ENCODE measurements at regions not wholly inside any gene's neighbourhood (a gene's known extent, or its start where the extent isn't known, plus 50 kb on each side); places are given as distances from the start of the nearest gene placed in this dataset.

DNA sequence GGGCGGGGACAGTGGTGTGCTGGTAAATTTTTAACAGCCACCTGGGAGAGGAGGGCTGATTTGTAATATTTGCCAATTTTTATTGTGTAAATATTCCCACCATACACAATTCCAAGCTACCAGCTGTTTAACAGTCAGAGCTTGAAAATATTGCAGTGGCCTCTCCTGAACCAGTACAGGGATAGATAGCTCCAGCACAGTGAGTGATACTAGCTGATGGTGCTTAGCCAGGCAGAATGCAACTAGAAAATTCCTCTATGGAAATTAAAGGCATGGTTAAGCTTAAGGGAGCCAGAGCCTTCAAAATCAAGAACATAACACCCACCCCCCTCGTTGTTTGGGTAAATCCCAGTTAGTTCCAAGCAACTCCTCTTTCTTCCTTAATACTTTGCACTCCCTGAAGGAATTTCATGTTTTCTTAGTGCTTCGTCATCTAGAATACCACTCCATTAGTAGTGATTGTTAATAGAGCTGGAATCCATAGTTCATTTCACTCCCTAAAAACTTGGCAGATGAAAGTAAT lies 96.6 kb downstream of the CYB561 start:
- DNase-seq: no peak

DNA sequence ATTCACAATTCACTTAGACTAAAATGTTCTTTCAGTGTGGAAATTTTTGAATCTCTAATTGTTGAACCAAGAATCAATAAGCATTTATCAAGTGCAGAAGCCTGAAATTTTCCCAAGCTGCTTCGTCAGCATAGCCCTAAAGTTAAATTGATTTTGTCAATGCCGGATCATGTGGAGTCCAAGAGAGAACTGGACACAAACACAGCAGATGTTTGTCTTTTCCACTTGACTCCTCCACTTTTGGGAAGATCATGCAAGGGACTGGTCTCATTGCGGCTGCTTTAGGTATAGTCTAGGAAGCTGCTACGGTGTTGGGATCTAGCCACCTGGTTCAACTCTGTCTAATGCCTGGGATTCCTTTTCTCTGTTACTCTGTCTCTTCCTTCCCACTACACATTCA lies 95.7 kb downstream of the CYB561 start:
- no peak for DNase-seq

DNA sequence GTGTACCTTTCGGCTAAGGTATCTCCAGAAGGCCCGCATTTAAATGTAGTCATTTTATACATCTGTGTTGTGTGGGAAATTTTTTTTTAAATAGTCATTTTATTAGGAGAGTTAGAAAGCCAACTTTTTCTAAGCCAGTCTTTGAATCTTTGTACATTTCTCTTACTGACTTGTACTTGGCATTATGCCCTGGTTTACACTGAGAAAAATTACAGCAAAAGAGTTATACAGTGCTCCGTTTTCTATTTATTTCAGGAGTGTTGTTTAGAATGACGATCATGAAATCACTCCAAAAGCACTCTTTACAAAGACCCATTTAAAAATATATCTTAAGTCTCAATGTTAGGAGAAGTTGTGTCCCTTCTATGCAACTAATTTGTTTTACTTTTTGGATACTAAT lies 91.8 kb downstream of the CYB561 start:
- DNase-seq: no peak

DNA sequence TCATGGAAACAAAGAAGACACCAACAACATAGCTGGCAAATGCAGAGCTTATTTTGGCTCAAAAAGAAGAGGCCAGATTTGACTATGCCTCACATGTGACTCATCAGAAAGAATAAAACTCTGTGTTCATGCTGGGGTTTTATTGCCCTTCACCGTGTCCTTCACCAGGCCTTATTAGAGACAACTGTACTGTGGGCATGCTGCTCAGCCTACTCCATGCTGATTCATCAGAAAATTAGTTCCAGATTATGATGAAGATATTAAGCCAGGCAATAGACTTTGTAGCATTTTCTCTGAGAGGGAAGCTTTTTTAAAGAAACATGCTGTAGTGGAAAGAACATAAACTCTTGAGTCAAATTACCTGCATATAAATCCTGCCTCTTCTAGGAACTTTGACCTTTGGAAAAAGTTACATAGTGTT lies 89.8 kb downstream of the CYB561 start:
- no peak for DNase-seq

DNA sequence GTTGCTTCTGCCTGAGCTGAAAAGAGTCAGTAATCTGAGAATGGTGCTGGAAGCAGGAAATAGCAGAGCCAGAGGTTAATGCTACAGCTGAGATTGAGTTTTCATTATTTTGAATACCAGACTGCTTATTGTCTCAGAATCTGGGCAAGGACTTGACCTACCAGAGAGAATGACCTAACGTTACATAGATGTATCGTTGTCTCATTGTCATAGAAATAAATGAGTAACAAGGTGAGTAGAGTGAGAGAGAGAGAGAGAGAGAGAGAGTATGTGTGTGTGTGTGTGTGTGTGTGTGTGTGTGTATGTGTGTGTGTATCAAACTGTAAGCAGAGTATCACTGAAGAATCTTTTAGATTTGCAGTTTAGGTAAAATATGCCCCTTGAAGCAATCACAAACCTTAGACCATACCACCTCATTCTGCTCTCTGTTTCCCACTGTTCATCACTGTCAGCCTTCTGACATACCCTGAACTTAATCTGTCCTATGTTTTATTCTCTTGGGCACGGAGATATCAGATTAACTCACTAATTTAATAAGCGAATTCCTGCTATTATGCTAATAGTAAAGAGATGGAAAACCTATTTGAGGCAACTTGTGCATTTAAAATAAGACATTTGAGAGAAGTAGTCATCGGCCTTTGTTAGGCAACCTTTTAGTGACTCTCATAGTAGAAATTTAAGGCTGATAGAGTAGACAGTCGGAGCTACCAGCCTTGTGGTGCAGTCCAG lies 87.8 kb downstream of the CYB561 start:
- DNase-seq: no peak

DNA sequence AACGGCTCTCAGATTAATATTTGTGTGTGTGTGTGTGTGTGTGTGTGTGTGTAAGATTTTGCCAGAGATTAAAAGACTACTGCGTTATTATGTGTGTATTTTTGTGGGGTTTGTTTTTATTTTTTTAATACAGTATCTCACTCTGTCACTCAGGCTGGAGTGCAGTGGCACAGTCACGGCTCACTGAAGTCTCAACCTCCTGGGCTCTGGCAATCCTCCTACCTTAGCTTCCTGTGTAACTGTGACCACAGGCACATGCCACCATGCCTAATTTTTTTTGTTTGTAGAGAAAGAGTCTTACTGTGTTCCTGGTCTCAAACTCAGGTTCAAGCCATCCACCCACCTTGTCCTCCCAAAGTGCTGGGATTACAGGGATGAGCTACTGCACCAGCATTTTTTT lies 87.2 kb downstream of the CYB561 start:
- DNase-seq: no peak

DNA sequence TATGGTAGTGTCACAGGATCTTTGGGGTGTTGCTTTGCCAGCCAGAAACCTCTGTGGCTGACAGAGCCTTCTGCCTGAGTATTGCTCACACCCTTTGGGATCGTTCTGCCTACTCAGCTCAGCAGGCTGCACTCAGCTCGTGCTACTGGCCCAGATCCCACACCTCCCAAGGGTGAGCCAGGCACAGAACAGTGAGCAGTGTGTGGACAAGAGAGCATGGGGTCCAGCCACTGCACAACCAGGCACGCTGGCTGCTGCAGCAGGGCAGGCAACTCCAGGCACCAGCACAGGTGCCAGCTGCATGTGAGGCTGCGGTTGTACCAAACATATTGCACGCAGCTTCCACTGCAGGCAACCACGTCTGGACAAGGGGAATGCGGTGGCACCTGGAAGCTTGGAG lies 84.9 kb downstream of the CYB561 start:
- DNase-seq: no peak

DNA sequence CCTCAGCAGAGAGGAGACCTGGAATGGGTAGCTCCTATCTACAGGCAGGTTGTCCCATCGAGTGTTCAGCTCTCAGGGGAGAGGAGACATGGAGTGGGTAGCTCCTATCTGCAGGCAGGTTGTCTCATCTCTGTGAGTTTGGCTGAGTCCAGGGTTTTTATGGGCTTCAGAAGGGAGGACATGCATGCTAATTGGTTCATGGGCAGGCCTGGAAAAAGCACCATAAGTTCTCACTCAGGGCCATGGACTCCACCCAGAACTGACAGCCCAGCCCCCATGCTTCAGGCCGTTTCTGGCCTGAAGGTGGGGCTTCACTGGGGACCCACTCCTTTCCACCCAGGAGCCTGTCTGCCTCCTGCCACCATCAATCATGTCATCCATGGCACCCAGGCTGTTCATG lies 84.0 kb downstream of the CYB561 start:
- no peak for DNase-seq

DNA sequence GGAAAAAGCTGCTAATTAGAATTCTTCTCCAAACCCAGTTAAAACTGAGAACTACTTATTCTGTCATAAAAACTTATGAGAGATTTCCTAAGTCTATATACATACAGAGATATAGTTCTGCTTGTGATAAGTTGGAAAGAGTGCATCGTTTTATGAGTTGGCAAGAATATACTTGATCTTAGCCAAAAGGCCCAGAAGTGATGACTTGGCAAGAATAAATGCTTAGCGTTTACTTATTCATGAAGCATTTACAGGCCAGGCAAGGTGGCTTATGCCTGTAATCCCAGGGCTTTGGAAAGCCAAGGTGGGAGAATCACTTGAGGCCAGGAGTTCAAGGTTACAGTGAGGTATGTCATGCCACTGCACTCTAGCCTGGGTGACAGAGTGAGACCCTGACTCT lies 81.7 kb downstream of the CYB561 start:
- no peak for DNase-seq

DNA sequence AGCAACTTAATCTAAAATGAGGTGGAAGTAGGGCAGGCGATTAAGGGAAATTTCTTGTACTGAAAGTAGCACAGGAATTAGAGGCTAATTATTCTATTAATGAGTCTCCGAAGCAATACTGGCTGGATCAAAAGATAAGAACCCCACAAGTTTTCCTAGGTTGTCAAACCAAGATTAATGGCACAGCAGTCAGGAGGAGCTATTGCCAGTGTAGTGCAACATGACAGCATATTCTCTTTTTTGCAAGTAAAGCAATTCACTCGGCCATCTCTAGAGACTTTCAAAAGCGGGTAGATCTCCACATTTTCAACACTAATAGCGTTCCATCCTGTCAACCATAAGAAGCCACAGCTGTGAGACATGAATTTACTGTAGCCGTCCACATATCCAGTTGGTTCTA lies 81.2 kb downstream of the CYB561 start:
- DNase-seq: no peak

DNA sequence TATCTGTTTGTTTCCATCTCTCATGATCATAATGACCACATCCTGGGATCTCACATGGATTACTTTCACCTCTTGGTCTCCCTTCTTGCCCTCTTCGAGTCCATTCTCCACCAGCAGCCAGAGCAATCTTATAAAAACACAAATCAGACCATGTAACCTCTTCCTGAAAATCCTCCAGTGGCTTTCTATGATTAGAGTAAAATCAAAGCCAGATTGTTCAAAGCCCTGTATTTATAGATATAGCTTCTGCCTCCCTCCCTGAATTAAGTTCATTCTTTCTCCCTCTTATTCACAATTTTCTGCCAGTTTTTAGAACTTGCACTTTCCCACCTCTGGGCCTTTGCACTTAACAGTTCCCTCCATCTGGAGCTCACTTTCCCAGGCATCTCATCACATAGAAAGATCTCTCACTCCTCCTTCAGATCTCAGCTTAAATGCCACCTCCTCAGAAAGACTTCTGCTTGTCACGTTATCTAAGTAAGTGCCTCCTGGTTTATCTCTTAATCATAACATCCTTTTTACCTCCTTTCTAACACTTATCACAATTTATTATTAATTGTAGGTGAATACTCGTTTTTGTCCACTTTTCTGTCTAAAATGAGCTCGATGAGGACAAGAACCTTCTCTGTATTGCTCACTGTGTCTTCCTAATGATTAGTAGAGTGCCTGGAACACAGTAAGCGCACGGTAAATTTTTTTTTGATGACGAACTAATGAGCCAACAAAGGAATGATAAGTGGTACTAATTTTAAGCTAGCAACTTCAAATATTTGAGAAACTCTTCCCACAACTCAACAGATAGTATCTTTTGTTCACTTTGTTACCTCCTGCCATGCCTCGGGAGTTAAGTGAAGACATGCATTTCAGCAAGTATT lies 80.5 kb downstream of the CYB561 start:
- DNase-seq: no peak

DNA sequence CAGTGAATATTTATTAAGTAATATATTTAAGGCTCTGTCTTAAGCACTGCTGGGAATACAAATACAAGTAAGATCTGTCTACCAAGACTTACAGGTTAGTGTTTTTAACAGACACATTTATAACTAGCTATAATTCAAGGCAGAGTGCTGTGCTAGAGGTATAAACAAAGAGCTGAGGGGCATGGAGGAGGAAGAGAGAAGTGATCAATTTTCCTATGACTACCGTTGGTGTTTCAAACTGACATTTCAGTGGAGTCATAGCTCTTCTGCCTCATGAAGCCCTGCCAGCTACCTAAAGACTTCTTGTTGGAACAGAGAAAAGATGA lies 79.9 kb downstream of the CYB561 start:
- DNase-seq: no peak

DNA sequence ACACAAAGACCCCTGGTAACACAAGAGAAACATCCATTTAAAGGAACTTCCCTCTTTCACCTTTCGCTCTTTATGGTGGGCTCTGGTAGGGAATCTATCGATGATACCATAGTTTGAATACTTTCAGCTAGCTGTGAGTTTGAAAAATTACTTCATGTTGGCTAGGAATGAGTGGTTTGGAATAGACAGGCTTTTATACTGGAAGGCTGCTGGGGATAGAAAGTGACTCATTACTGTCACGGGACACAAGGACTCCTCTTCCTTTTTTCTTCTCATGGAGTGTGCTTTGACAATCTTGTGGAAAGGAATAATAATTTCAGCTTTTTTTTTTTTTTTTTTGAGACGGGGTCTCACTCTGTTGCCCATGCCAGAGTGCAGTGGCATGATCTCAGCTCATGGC lies 76.9 kb downstream of the CYB561 start:
- no peak for DNase-seq

DNA sequence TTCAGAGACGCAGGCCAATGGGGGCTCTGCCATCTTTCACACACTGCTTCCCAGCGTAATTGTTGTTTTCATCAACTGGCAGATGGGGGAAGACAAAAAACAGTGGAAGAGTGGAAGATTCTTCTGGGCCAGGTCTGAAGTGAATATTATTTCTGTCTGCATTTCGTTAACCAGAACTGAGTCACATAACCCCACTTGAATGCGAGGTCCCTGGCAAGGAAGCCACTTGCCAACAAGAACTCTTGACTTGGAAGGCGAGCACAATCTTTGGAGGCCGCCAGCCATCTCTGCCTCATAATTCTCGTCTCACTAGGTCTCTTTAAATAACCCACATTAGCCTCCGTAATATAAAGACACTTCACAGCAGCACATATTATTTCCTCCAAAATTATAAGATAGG lies 75.4 kb downstream of the CYB561 start:
- no peak for DNase-seq

DNA sequence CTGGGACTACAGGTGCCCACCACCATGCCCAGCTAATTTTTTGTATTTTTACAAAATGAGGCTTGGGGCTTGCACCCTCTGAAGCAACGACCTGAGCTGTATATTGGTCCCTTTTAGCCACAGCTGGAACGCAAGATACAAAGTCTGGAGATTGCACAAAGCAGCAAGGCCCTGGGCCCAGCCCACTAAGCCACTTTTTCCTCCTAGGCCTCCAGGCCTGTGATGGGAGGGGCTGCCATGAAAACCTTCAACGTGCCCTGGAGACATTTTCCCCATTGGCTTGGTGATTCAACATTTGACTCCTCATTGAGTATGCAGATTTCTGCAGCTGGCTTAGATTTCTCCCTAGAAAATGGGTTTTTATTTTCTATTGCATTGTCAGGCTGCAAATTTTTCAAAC lies 69.2 kb downstream of the CYB561 start:
- DNase-seq: no peak

DNA sequence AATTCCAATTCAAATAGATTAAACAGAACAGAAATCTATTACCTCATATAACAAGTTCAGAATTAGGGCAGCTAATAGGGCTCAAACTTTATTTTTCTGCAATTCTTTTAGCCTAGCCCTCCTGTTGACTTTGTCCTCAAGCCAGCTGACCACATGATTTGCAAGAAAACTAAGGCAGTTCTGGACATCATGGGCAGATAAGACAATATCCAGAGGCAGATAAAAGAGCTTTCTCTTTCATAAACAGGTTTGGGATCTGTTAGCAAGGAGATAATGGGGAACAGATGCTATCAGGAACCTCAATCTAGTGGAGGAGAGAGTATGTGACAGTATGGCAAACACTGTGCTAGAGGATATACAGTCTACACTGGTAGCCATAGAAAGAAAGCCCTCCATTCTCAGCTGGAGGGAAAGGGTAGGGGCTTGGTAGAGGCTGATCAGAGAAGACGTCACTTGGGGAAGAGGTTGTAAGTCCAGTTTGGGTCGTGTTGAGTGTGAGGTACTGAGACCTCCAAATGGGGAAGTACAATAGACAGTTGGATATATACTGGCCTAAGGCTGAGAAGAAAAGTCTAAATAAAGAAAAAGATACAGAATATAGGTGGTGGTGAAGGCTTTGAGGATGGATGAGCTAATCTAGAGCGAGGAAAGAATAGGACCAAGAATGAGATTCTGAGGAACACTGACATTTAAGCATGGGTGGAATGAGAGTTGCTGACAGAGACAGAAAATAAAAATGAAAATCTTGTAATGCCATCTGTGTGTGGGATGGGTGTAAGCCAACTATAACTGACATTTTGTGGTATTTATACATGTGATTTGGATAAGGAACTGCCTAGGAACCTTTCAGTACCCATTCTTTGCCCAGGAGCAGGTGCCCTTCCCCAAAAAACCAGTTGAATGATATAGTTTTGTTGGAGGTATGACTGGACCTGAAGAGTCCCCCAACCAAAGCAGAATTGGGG lies 67.4 kb downstream of the CYB561 start:
- DNase-seq: no peak

DNA sequence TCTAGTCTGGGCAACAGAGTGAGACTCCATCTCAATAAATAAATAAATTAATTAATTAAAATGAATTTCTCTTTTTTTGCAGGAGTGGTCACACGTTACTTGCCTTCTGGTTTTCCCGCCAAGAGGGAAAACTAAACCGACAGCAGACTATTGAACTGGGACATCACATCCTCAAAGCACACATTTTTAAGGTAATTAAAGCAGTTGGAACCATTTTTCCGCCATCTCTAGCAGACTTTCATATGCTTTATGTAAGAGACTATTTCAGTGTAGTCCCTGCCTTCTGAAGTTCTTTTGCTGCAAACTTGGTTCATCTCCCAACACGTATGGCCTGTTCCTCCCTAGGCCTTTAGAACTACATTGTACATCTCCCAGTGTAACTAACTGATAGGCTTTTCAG lies 66.5 kb downstream of the CYB561 start:
- DNase-seq: no peak

DNA sequence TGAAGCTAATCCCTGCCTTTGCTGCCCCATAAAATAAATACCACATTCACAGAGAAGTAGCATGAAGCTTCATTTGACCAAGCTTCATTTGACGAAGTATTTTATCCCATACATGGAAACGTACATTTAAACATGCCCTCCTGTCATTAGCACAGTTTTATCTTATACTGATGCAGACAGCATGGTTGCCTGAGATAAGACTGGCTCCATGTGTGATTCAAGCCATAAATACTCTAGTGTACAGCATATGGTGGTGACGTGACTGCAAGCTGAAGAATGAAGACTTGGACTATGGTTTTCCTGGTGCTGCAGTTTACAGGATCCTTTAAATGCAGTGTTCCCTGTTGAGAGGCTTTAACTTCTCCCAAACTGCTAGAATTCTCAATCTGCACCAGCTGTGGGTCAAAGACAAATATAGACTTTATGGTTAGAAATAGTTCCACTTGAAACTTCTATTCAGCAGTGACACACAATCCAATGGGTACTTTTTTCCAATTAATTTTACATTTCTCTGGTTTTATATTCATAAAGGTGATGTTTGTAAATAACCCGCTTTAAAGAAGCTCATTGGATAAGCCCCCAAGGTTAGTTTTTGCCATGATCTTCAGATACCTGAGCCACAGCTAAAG lies 64.9 kb downstream of the CYB561 start:
- no peak for DNase-seq

DNA sequence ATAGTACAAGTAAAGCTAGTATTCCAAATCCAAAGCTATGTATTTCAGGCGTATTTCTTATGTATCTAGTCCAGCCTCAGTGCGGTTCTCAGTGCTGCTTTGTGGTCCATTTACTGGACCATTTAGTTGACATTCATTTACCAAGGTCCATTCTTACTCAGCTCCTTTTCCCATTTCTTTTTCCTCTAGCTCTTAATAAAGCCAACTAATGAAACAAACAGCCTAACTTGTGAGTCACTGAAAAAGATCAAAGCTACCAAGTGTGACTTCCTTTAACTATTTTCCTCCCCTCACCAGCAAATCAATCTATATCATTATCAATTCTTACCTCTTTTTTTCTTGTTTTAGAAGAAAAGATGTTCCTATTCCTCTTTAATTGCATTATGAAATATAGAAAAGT lies 64.0 kb downstream of the CYB561 start:
- no peak for DNase-seq
